Endodermal cell (in vitro differentiated cells): ENCODE measurements at regions not wholly inside any gene's neighbourhood (a gene's known extent, or its start where the extent isn't known, plus 50 kb on each side); places are given as distances from the start of the nearest gene placed in this dataset.

Source experiments
- DNase-seq: peaks from one replicate; pipeline ENCODE4 v3.0.0-alpha.2; 2017
- H3K27ac ChIP-seq: 2 replicates; pipeline ENCODE4 v1.5.1; 2013; ENCODE audit warnings: mild to moderate bottlenecking, low read depth, low read length, moderate library complexity
- H3K27me3 ChIP-seq: 2 replicates; pipeline ENCODE4 v1.6.1; 2013; ENCODE audit warnings: mild to moderate bottlenecking, low read length, moderate library complexity; ENCODE audit not compliant: insufficient read depth, control insufficient read depth, poor library complexity, severe bottlenecking
- H3K36me3 ChIP-seq: 2 replicates; pipeline ENCODE4 v1.7.0; 2013; ENCODE audit warnings: mild to moderate bottlenecking, low read length, moderate library complexity; ENCODE audit not compliant: control insufficient read depth, insufficient read depth
- H3K4me1 ChIP-seq: one replicate; pipeline ENCODE4 v1.7.0; 2013; ENCODE audit warnings: low read length; ENCODE audit not compliant: control insufficient read depth, insufficient read depth
- H3K4me3 ChIP-seq: 2 replicates; pipeline ENCODE4 v1.5.1; 2013; ENCODE audit warnings: mild to moderate bottlenecking, low read length, moderate library complexity
- H3K9ac ChIP-seq: 2 replicates; pipeline ENCODE4 v1.6.1; 2013; ENCODE audit warnings: mild to moderate bottlenecking, low read length, moderate library complexity; ENCODE audit not compliant: poor library complexity, severe bottlenecking; ENCODE audit errors: extremely low read depth
- H3K9me3 ChIP-seq: 2 replicates; pipeline ENCODE4 v1.6.1; 2013; ENCODE audit warnings: mild to moderate bottlenecking, low read length, moderate library complexity; ENCODE audit not compliant: control insufficient read depth
- H3K27ac Mint-ChIP-seq: 2 replicates; pipeline ENCODE4 v1.8.0; 2020; ENCODE audit warnings: mixed read lengths
- H3K27me3 Mint-ChIP-seq: 2 replicates; pipeline ENCODE4 v1.8.0; 2021; ENCODE audit warnings: mild to moderate bottlenecking, mixed read lengths; ENCODE audit not compliant: insufficient read depth
- H3K36me3 Mint-ChIP-seq: 2 replicates; pipeline ENCODE4 v1.8.0; 2020; ENCODE audit warnings: low read depth, mixed read lengths
- H3K4me1 Mint-ChIP-seq: 2 replicates; pipeline ENCODE4 v1.8.0; 2020; ENCODE audit warnings: mixed read lengths
- H3K4me3 Mint-ChIP-seq: 2 replicates; pipeline ENCODE4 v1.8.0; 2020; ENCODE audit warnings: mild to moderate bottlenecking, moderate library complexity, mixed read lengths
- H3K9me3 Mint-ChIP-seq: 2 replicates; pipeline ENCODE4 v1.8.0; 2020; ENCODE audit warnings: mild to moderate bottlenecking, mixed read lengths
- CTCF ChIP-seq: fragments of 200-600 bp; sonication (generic); conservative IDR thresholded peaks from 2 replicates; pipeline ENCODE4 v1.5.0; 2021; ENCODE audit warnings: antibody characterized with exemption, mild to moderate bottlenecking
- WGBS, 2 experiments: methylation state at CpG; one replicate each; pipeline versions ENCODE4 v1.1.5 to v1.1.7; 2013; ENCODE audit warnings: missing lambda C conversion rate in 2 of 2, mixed read lengths in 1 of 2; ENCODE audit not compliant: insufficient coverage in 1 of 2, insufficient read length in 1 of 2; 5-methylcytosine and 5-hydroxymethylcytosine counted together

GRCh38 chr17:52995147-52995546 lies 827.6 kb upstream of the KIF2B start:
- no peaks in the 10 kb centered on the region for H3K9me3 ChIP-seq
- TF ChIP-seq CTCF = no peak
- no peaks in the 10 kb centered on the region for H3K36me3 ChIP-seq
- no peak overlapping the region for H3K9ac ChIP-seq
- no peak overlapping the region for H3K27ac ChIP-seq
- peaks cover 3% of the 10 kb centered on the region for H3K36me3 Mint-ChIP-seq
- H3K27ac Mint-ChIP-seq = no peak overlapping the region
- WGBS, 2 experiments = 80% methylated on average over 1 of the region's 1 CpG
- H3K4me1 ChIP-seq = no peaks in the 10 kb centered on the region
- H3K4me3 ChIP-seq = no peak overlapping the region
- peaks cover 17% of the 10 kb centered on the region for H3K4me1 Mint-ChIP-seq
- DNase-seq = peak; percentile 81
- H3K9me3 Mint-ChIP-seq = peaks cover 2% of the 10 kb centered on the region
- no peaks in the 10 kb centered on the region for H3K27me3 ChIP-seq
- no peak overlapping the region for H3K4me3 Mint-ChIP-seq
- H3K27me3 Mint-ChIP-seq = peaks cover 33% of the 10 kb centered on the region

GRCh38 chr17:52986056-52986662 lies 827.6 kb upstream of the CA10 start:
- Histone ChIP-seq H3K4me1 (no peaks in the 10 kb centered on the region), H3K4me3 (no peak overlapping the region), H3K27ac (no peak overlapping the region), H3K36me3 (no peaks in the 10 kb centered on the region), H3K27me3 (no peaks in the 10 kb centered on the region), H3K9ac (no peak overlapping the region), H3K9me3 (no peaks in the 10 kb centered on the region)
- peak overlapping the region; percentile 14 for H3K4me3 Mint-ChIP-seq
- TF ChIP-seq CTCF = no peak
- no peaks in the 10 kb centered on the region for H3K36me3 Mint-ChIP-seq
- peaks cover 29% of the 10 kb centered on the region for H3K4me1 Mint-ChIP-seq
- H3K9me3 Mint-ChIP-seq = no peaks in the 10 kb centered on the region
- 61 to 70% methylated on average over 2 to 4 of the region's 4 CpGs for WGBS, 2 experiments
- DNase-seq = peak; percentile 78
- peaks cover 2% of the 10 kb centered on the region for H3K27me3 Mint-ChIP-seq
- no peak overlapping the region for H3K27ac Mint-ChIP-seq

- Histone ChIP-seq H3K27me3 (no peaks in the 10 kb centered on the region), H3K4me3 (no peak overlapping the region), H3K4me1 (no peaks in the 10 kb centered on the region), H3K27ac (no peak overlapping the region), H3K9me3 (no peaks in the 10 kb centered on the region), H3K36me3 (no peaks in the 10 kb centered on the region), H3K9ac (no peak overlapping the region)
- no peak overlapping the region for H3K27ac Mint-ChIP-seq
- no peak for TF ChIP-seq CTCF
- H3K4me1 Mint-ChIP-seq = peaks cover 40% of the 10 kb centered on the region
- H3K4me3 Mint-ChIP-seq = no peak overlapping the region
- DNase-seq = no peak
- H3K9me3 Mint-ChIP-seq = no peaks in the 10 kb centered on the region
- 91 to 100% methylated on average over 1 of the region's 1 CpG for WGBS, 2 experiments
- no peaks in the 10 kb centered on the region for H3K36me3 Mint-ChIP-seq
- H3K27me3 Mint-ChIP-seq = no peaks in the 10 kb centered on the region
Observed at GRCh38 chr17:52982331-52982730, 823.8 kb upstream of the CA10 start.
